ENCODE measurements at regions not wholly inside any gene's neighbourhood (a gene's known extent, or its start where the extent isn't known, plus 50 kb on each side); places are given as distances from the start of the nearest gene placed in this dataset.

GRCh38 chr13:54383604-54384003 is 1355.0 kb downstream of the OLFM4 start:
- TF ChIP-seq CTCF (IDR thresholded peaks at IDR 0.05; ENCODE audit: low read depth, low read length, poor library complexity, severe bottlenecking) (no peak), EZH2phosphoT487 (IDR thresholded peaks at IDR 0.05; ENCODE audit: borderline replicate concordance, low read length) (no peak)
